ENCODE measurements at regions not wholly inside any gene's neighbourhood (a gene's known extent, or its start where the extent isn't known, plus 50 kb on each side); places are given as distances from the start of the nearest gene placed in this dataset.

DNA sequence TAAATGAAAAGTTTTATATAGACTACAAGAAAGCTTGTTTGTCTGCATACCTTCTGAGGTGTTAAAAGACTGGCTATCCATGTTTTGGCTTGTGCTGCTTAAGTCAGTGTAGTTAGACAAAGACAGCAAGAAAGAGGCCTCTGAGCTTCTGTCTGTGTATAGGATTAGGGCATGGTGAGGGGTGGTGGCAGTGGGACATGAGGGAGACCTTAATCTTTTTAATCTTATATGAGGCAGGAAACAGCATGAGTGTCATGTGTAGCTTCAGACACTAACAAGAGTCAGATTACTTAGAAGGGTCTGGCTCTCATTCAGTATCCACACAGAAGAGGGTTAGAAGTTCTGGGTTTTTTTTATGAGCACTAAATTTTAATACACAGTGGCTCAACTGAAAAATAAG is 213.3 kb downstream of the GABRG1 start:
- TF ChIP-seq POLR2AphosphoS5 (IDR thresholded peaks at IDR 0.05; ENCODE audit: borderline replicate concordance, low read depth, low read length): no peak
- TF ChIP-seq EZH2 (IDR thresholded peaks at IDR 0.05): no peak
